PC-9 (cell line): ENCODE measurements at regions not wholly inside any gene's neighbourhood (a gene's known extent, or its start where the extent isn't known, plus 50 kb on each side); places are given as distances from the start of the nearest gene placed in this dataset.

Source experiments
- CTCF ChIP-seq: fragments of 200-600 bp; sonication (generic); conservative IDR thresholded peaks from 2 replicates; pipeline ENCODE4 v1.6.1; 2017; ENCODE audit warnings: mixed run types, antibody characterized with exemption, mild to moderate bottlenecking, moderate library complexity
- EZH2 ChIP-seq: fragments of 200-600 bp; sonication (generic); IDR thresholded peaks from 2 replicates; pipeline ENCODE4 v1.8.0; 2017; ENCODE audit warnings: antibody characterized with exemption, low read depth

GRCh38 chr1:58922302-58923089 lies 138.6 kb upstream of the JUN start:
- TF ChIP-seq CTCF (no peak), EZH2 (no peak)
